Right ventricle myocardium inferior (tissue), 1 donor: ENCODE measurements at regions not wholly inside any gene's neighbourhood (a gene's known extent, or its start where the extent isn't known, plus 50 kb on each side); places are given as distances from the start of the nearest gene placed in this dataset.
"Not testable (repeated sequence)": the region's sequence is repeated elsewhere in the genome, so short reads cannot be mapped to it uniquely, and the experiment has no call there.

Experiments used
- ATAC-seq: fragments of 200-7000 bp; cut with Tn5 transposase; one replicate; pipeline ENCODE4 v1.9.1; 2020; ENCODE audit warnings: mild to moderate bottlenecking, moderate library complexity
- DNase-seq: peaks from one replicate; pipeline ENCODE4 v3.0.0; 2021; ENCODE audit errors: missing footprints
- intact Hi-C: fragments of 100-400 bp; cut with DNase I; formaldehyde crosslinking; loops from one replicate; pipeline ENCODE4 v1.11.0; 2022
- donor health status: DM: no; HTN: yes; CAD: no; lungs with severe emphysema.

GRCh38 chr9:16277471-16277960 is 593.0 kb downstream of the BNC2 start:
- no peak for ATAC-seq
- intact Hi-C loops: no loop called here
- DNase-seq: no peak

GRCh38 chr9:16278326-16278999 is 592.0 kb downstream of the BNC2 start:
- intact Hi-C loops: no loop called here
- ATAC-seq (no peak), DNase-seq (no peak)

- no peak for DNase-seq
- intact Hi-C loops: no loop called here
- ATAC-seq: no peak
Measured at GRCh38 chr9:16281707-16282106, 588.8 kb downstream of the BNC2 start.

GRCh38 chr9:16282216-16282615 is 588.3 kb downstream of the BNC2 start:
- DNase-seq (no peak), ATAC-seq (no peak)
- intact Hi-C loops: no loop called here

GRCh38 chr9:16282718-16283117 is 587.8 kb downstream of the BNC2 start:
- ATAC-seq (no peak), DNase-seq (no peak)
- intact Hi-C loops: no loop called here

GRCh38 chr9:16286160-16286559 is 584.3 kb downstream of the BNC2 start:
- no peak for ATAC-seq
- no peak for DNase-seq
- intact Hi-C loops: no loop called here

- ATAC-seq: peak; percentile 67
- no peak for DNase-seq
- intact Hi-C loops: no loop called here
Measured at GRCh38 chr9:16289639-16290038, 580.8 kb downstream of the BNC2 start.

GRCh38 chr9:16290169-16290568 is 580.3 kb downstream of the BNC2 start:
- no peak for DNase-seq
- ATAC-seq: no peak
- intact Hi-C loops: no loop called here

GRCh38 chr9:16291921-16292320 is 578.5 kb downstream of the BNC2 start:
- DNase-seq (no peak), ATAC-seq (no peak)
- intact Hi-C loops: no loop called here

GRCh38 chr9:16293610-16294009 is 576.9 kb downstream of the BNC2 start:
- intact Hi-C loops: no loop called here
- no peak for ATAC-seq
- no peak for DNase-seq

- no peak for DNase-seq
- ATAC-seq: no peak
- intact Hi-C loops: no loop called here
Measured at GRCh38 chr9:16294133-16294770, 576.2 kb downstream of the BNC2 start.

- ATAC-seq, intact Hi-C loops, DNase-seq: not testable (repeated sequence)
Measured at GRCh38 chr9:16294940-16295339, 575.5 kb downstream of the BNC2 start.

- intact Hi-C loops, ATAC-seq, DNase-seq: not testable (repeated sequence)
Measured at GRCh38 chr9:16299368-16299767, 571.1 kb downstream of the BNC2 start.

GRCh38 chr9:16303506-16303905 is 567.0 kb downstream of the BNC2 start:
- no peak for DNase-seq
- no peak for ATAC-seq
- intact Hi-C loops: no loop called here

- DNase-seq (no peak), ATAC-seq (no peak)
- intact Hi-C loops: no loop called here
Measured at GRCh38 chr9:16304301-16304700, 566.2 kb downstream of the BNC2 start.

GRCh38 chr9:16306586-16306985 is 563.9 kb downstream of the BNC2 start:
- ATAC-seq (no peak), DNase-seq (no peak)
- intact Hi-C loops: no loop called here

- ATAC-seq (no peak), DNase-seq (no peak)
- intact Hi-C loops: no loop called here
Measured at GRCh38 chr9:16307626-16308195, 562.8 kb downstream of the BNC2 start.

- DNase-seq: no peak
- intact Hi-C loops: no loop called here
- no peak for ATAC-seq
Measured at GRCh38 chr9:16308645-16309044, 561.8 kb downstream of the BNC2 start.

GRCh38 chr9:16309082-16309468 is 561.4 kb downstream of the BNC2 start:
- DNase-seq: no peak
- no peak for ATAC-seq
- intact Hi-C loops: no loop called here
